Loucy (cell line): ENCODE measurements at regions not wholly inside any gene's neighbourhood (a gene's known extent, or its start where the extent isn't known, plus 50 kb on each side); places are given as distances from the start of the nearest gene placed in this dataset.

ENCODE experiments used
- H2AFZ ChIP-seq: fragments of 200-600 bp; sonication (generic); 2 replicates; pipeline ENCODE4 v1.6.0; 2016; ENCODE audit warnings: antibody characterized with exemption, mild to moderate bottlenecking, low read length, moderate library complexity
- H3F3A ChIP-seq: fragments of 200-600 bp; 2 replicates; pipeline ENCODE4 v1.6.0; 2016; ENCODE audit warnings: antibody characterized with exemption, low read depth, mild to moderate bottlenecking
- H3K27me3 ChIP-seq: fragments of 200-600 bp; sonication (generic); 2 replicates; pipeline ENCODE4 v1.6.1; 2014; ENCODE audit warnings: low read length, mild to moderate bottlenecking; ENCODE audit not compliant: insufficient read depth, poor library complexity, severe bottlenecking
- H3K36me3 ChIP-seq: fragments of 200-600 bp; sonication (generic); 2 replicates; pipeline ENCODE4 v1.6.1; 2016; ENCODE audit warnings: low read length; ENCODE audit not compliant: insufficient read depth
- H3K4me1 ChIP-seq: fragments of 200-600 bp; sonication (generic); 2 replicates; pipeline ENCODE4 v1.5.1; 2014; ENCODE audit warnings: low read length, mild to moderate bottlenecking; ENCODE audit not compliant: insufficient read depth, poor library complexity, severe bottlenecking
- H3K4me2 ChIP-seq: fragments of 200-600 bp; sonication (generic); 2 replicates; pipeline ENCODE4 v1.6.0; 2014; ENCODE audit warnings: antibody characterized with exemption, low read length, low read depth, mild to moderate bottlenecking; ENCODE audit not compliant: poor library complexity, severe bottlenecking
- H3K4me3 ChIP-seq: fragments of 200-600 bp; sonication (generic); 2 replicates; pipeline ENCODE4 v1.5.1; 2014; ENCODE audit warnings: low read length, mild to moderate bottlenecking, mixed read lengths; ENCODE audit not compliant: poor library complexity, severe bottlenecking
- H3K79me2 ChIP-seq: fragments of 200-600 bp; sonication (generic); 2 replicates; pipeline ENCODE4 v1.6.1; 2014; ENCODE audit warnings: low read length; ENCODE audit not compliant: insufficient read depth
- H3K9ac ChIP-seq: fragments of 200-600 bp; sonication (generic); 2 replicates; pipeline ENCODE4 v1.6.0; 2014; ENCODE audit warnings: mild to moderate bottlenecking, low read depth, low read length, moderate library complexity; ENCODE audit not compliant: poor library complexity, severe bottlenecking
- H3K9me2 ChIP-seq: fragments of 200-600 bp; sonication (generic); replicated peaks from 2 replicates; pipeline ENCODE4 v1.6.1; 2016; ENCODE audit warnings: low read depth, low read length, mixed read lengths
- H3K9me3 ChIP-seq: fragments of 200-600 bp; sonication (generic); 2 replicates; pipeline ENCODE4 v1.6.1; 2014; ENCODE audit warnings: mild to moderate bottlenecking, antibody characterized with exemption, low read length, low read depth; ENCODE audit not compliant: insufficient read depth
- H4K20me1 ChIP-seq: fragments of 200-600 bp; sonication (generic); 2 replicates; pipeline ENCODE4 v1.6.0; 2014; ENCODE audit warnings: antibody characterized with exemption, low read length, mild to moderate bottlenecking; ENCODE audit not compliant: insufficient read depth, poor library complexity, severe bottlenecking
- EZH2phosphoT487 ChIP-seq: fragments of 200-600 bp; IDR thresholded peaks from 2 replicates; pipeline ENCODE4 v1.6.1; 2018; ENCODE audit warnings: antibody characterized with exemption, mild to moderate bottlenecking, moderate library complexity, borderline replicate concordance
- TF ChIP-seq, protein P1 (sequence below): fragments of 200-600 bp; sonication (generic); conservative IDR thresholded peaks from 2 replicates; pipeline ENCODE4 v1.5.1; 2014; ENCODE audit warnings: mild to moderate bottlenecking, antibody characterized with exemption, low read length

DNA sequence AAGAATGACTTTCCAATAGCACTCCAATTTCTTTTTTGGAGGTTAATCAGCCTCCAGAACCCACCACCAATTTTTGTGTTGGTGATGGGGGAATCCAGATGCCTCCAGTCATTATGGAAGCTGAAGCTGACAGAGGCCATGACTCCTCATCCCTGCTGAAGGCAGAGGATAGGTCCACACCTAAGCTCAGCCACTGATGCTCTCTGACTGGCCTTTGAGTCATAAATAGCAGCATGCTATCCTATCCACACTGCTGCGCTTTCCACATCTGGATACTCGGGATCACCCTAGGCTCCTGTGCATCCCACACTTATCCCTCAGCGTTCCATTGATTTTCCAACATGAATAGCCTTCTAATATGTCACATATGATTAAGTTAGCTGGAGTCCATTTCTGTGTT lies 124.2 kb downstream of the TES start:
- Histone ChIP-seq H3K27me3 (no peaks in the 10 kb centered on the region), H3K79me2 (no peaks in the 10 kb centered on the region), H3K4me1 (peaks cover 22% of the 10 kb centered on the region), H3K9ac (no peak overlapping the region), H3K36me3 (no peaks in the 10 kb centered on the region), H3F3A (no peaks in the 10 kb centered on the region), H3K9me3 (no peaks in the 10 kb centered on the region; the same call in 1 of the 2 replicates), H4K20me1 (no peaks in the 10 kb centered on the region), H2AFZ (no peak overlapping the region), H3K4me2 (no peak overlapping the region), H3K4me3 (no peak overlapping the region), H3K9me2 (no peaks in the 10 kb centered on the region)
- TF ChIP-seq, protein P1, sequence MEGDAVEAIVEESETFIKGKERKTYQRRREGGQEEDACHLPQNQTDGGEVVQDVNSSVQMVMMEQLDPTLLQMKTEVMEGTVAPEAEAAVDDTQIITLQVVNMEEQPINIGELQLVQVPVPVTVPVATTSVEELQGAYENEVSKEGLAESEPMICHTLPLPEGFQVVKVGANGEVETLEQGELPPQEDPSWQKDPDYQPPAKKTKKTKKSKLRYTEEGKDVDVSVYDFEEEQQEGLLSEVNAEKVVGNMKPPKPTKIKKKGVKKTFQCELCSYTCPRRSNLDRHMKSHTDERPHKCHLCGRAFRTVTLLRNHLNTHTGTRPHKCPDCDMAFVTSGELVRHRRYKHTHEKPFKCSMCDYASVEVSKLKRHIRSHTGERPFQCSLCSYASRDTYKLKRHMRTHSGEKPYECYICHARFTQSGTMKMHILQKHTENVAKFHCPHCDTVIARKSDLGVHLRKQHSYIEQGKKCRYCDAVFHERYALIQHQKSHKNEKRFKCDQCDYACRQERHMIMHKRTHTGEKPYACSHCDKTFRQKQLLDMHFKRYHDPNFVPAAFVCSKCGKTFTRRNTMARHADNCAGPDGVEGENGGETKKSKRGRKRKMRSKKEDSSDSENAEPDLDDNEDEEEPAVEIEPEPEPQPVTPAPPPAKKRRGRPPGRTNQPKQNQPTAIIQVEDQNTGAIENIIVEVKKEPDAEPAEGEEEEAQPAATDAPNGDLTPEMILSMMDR, result no peak
- no peak for TF ChIP-seq EZH2phosphoT487

DNA sequence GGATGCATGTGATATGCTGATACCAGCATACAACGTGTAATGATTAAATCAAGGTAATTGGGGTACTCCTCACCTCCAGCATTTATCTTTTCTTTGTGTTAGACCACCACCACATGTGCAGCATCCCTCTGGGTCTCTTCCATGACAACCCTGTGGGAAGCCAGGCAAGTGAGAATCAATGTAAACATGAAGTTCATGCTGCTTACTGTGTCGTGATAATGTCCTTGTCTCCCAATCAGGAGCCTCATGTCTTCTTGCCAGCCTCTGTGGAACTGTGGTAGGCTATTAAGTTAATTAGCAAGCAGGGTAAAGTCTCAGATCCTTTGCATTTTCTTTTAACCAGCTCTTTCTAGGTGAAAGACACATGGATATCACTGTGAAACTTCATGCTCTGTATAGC lies 126.7 kb downstream of the TES start:
- peaks cover 46% of the 10 kb centered on the region for H3K4me1 ChIP-seq
- H3F3A ChIP-seq, result 0 out of 2 replicates have a peak, but pooled peaks cover 6% of the 10 kb centered on the region
- H3K9me2 ChIP-seq, result no peaks in the 10 kb centered on the region
- H3K36me3 ChIP-seq, result no peaks in the 10 kb centered on the region
- no peaks in the 10 kb centered on the region for H4K20me1 ChIP-seq
- H3K27me3 ChIP-seq, result no peaks in the 10 kb centered on the region
- peak overlapping the region; percentile 62 for H2AFZ ChIP-seq
- H3K79me2 ChIP-seq, result no peaks in the 10 kb centered on the region
- no peak overlapping the region for H3K4me2 ChIP-seq
- no peak overlapping the region for H3K4me3 ChIP-seq
- H3K9me3 ChIP-seq, result no peaks in the 10 kb centered on the region; the same call in 1 of the 2 replicates
- TF ChIP-seq, protein P1, result no peak
- no peak for TF ChIP-seq EZH2phosphoT487
- H3K9ac ChIP-seq, result no peak overlapping the region

GRCh38 chr7:116337800-116338199 lies 127.5 kb downstream of the TES start:
- Histone ChIP-seq H3K4me3 (no peak overlapping the region), H3F3A (0 out of 2 replicates have a peak, but pooled peaks cover 6% of the 10 kb centered on the region), H2AFZ (no peak overlapping the region), H3K4me2 (no peak overlapping the region), H3K9ac (no peak overlapping the region), H3K79me2 (no peaks in the 10 kb centered on the region), H3K36me3 (no peaks in the 10 kb centered on the region), H3K9me2 (no peaks in the 10 kb centered on the region), H3K4me1 (peaks cover 48% of the 10 kb centered on the region), H4K20me1 (no peaks in the 10 kb centered on the region), H3K9me3 (no peaks in the 10 kb centered on the region), H3K27me3 (no peaks in the 10 kb centered on the region)
- TF ChIP-seq, protein P1, result no peak
- TF ChIP-seq EZH2phosphoT487, result no peak
